H1 (cell line): ENCODE measurements at regions not wholly inside any gene's neighbourhood (a gene's known extent, or its start where the extent isn't known, plus 50 kb on each side); places are given as distances from the start of the nearest gene placed in this dataset.

ENCODE experiments used
- CTCF ChIA-PET: fragments of 300-600 bp; sonication (Branson Sonifier 250); formaldehyde crosslinking; loops from one replicate; lab custom pipeline; 2021; ENCODE audit not compliant: partially characterized antibody; lab: Charles Lee
- POLR2A ChIA-PET: fragments of 300-600 bp; sonication (Branson Sonifier 250); formaldehyde crosslinking; loops from one replicate; lab custom pipeline; 2021; ENCODE audit warnings: inconsistent platforms; ENCODE audit not compliant: partially characterized antibody; lab: Charles Lee
- DNase-seq, 2 experiments: peaks; one replicate each; pipeline versions ENCODE4 v3.0.0 to v3.0.0-alpha.2; 2010 to 2022; ENCODE audit warnings: low spot score in 2 of 2, low read depth in 1 of 2, mixed read lengths in 1 of 2
- FAIRE-seq: peaks from 2 replicates; lab custom pipeline; 2011; peaks lifted over from hg19 to GRCh38; lab: Jason Lieb, UNC
- H2AFZ ChIP-seq: 2 replicates; pipeline ENCODE4 v1.8.1; 2012; ENCODE audit warnings: low read length, inconsistent platforms
- H2AK5ac ChIP-seq: 2 replicates; pipeline ENCODE4 v1.6.1; 2013; ENCODE audit warnings: low read depth, low read length
- H2BK120ac ChIP-seq: replicated peaks from 2 replicates; pipeline ENCODE3; 2013; ENCODE audit warnings: low read depth, low read length, inconsistent platforms
- H2BK12ac ChIP-seq: 2 replicates; pipeline ENCODE4 v1.6.1; 2013; ENCODE audit warnings: low read depth, low read length
- H2BK15ac ChIP-seq: 2 replicates; pipeline ENCODE4 v1.6.1; 2013; ENCODE audit warnings: low read length
- H2BK20ac ChIP-seq: 2 replicates; pipeline ENCODE4 v1.6.1; 2013; ENCODE audit warnings: low read length
- H2BK5ac ChIP-seq: 2 replicates; pipeline ENCODE4 v1.6.1; 2013; ENCODE audit warnings: low read depth, low read length
- H3K14ac ChIP-seq: 2 replicates; pipeline ENCODE4 v1.6.1; 2013; ENCODE audit warnings: inconsistent platforms; ENCODE audit not compliant: insufficient read length
- H3K18ac ChIP-seq: 2 replicates; pipeline ENCODE4 v1.6.1; 2013; ENCODE audit warnings: low read length; ENCODE audit errors: extremely low read depth
- H3K23ac ChIP-seq: 2 replicates; pipeline ENCODE4 v1.6.1; 2013; ENCODE audit warnings: inconsistent platforms; ENCODE audit not compliant: insufficient read length
- H3K23me2 ChIP-seq: 2 replicates; pipeline ENCODE4 v1.6.1; 2013; ENCODE audit warnings: low read depth, low read length
- H3K27ac ChIP-seq: 2 replicates; pipeline ENCODE4 v1.6.1; 2011; ENCODE audit warnings: low read depth, low read length, inconsistent platforms
- H3K27me3 ChIP-seq, 4 experiments: replicated peaks in 1 of 4; 1 replicate in 1 of 4; 2 replicates in 3 of 4; pipeline versions ENCODE4 v1.6.1 to v1.8.1; 2011 to 2013; ENCODE audit warnings: low read length in 3 of 4, mild to moderate bottlenecking in 3 of 4, inconsistent platforms in 2 of 4, mixed read lengths in 2 of 4, moderate library complexity in 1 of 4; ENCODE audit not compliant: control insufficient read depth in 3 of 4, insufficient read depth in 3 of 4; ENCODE audit errors: extremely low read depth in 1 of 4
- H3K36me3 ChIP-seq, 4 experiments: 2 replicates each; pipeline versions ENCODE4 v1.6.1 to v1.8.1; 2011 to 2013; ENCODE audit warnings: mild to moderate bottlenecking in 4 of 4, low read length in 3 of 4, moderate library complexity in 2 of 4, control low read depth in 1 of 4, inconsistent platforms in 1 of 4; ENCODE audit not compliant: insufficient read depth in 4 of 4, control insufficient read depth in 2 of 4
- H3K4ac ChIP-seq: replicated peaks from 2 replicates; pipeline ENCODE3; 2013; ENCODE audit warnings: low read length, low read depth, mixed read lengths, inconsistent platforms; ENCODE audit not compliant: insufficient read length
- H3K4me1 ChIP-seq, 4 experiments: replicated peaks in 1 of 4; 1 replicate in 1 of 4; 2 replicates in 3 of 4; pipeline versions ENCODE4 v1.6.1 to v1.8.1; 2011 to 2013; ENCODE audit warnings: low read length in 3 of 4, inconsistent platforms in 2 of 4, mixed read lengths in 1 of 4; ENCODE audit not compliant: insufficient read depth in 4 of 4, control insufficient read depth in 3 of 4
- H3K4me2 ChIP-seq, 2 experiments: 2 replicates each; pipeline versions ENCODE4 v1.6.1 to v1.8.1; 2011 to 2013; ENCODE audit warnings: low read depth in 2 of 2, low read length in 2 of 2, control low read depth in 1 of 2, inconsistent platforms in 1 of 2, mild to moderate bottlenecking in 1 of 2; ENCODE audit not compliant: insufficient read depth in 1 of 2
- H3K4me3 ChIP-seq, 4 experiments: fragments of 200-600, 300-600 bp in 1 of 4; sonication (generic), shearing (Covaris generic), sonication (Bioruptor Twin) in 1 of 4; 2 replicates each; pipeline versions ENCODE4 v1.5.1 to v1.8.1; 2011 to 2016; ENCODE audit warnings: low read length in 4 of 4, low read depth in 3 of 4, control low read depth in 2 of 4, inconsistent platforms in 2 of 4, mild to moderate bottlenecking in 2 of 4, mixed read lengths in 1 of 4, moderate library complexity in 1 of 4; ENCODE audit not compliant: insufficient read depth in 2 of 4; ENCODE audit errors: extremely low read depth in 1 of 4
- H3K56ac ChIP-seq: replicated peaks from 2 replicates; pipeline ENCODE3; 2013; ENCODE audit warnings: low read depth, mild to moderate bottlenecking, mixed read lengths, low read length, inconsistent platforms; ENCODE audit not compliant: insufficient read length
- H3K79me1 ChIP-seq: 2 replicates; pipeline ENCODE4 v1.6.1; 2013; ENCODE audit warnings: low read depth, low read length, control low read depth
- H3K79me2 ChIP-seq, 2 experiments: 2 replicates each; pipeline versions ENCODE4 v1.6.1 to v1.8.1; 2012 to 2013; ENCODE audit warnings: low read length in 2 of 2, mild to moderate bottlenecking in 2 of 2, inconsistent platforms in 1 of 2; ENCODE audit not compliant: insufficient read depth in 2 of 2, control insufficient read depth in 1 of 2
- H3K9ac ChIP-seq, 4 experiments: replicated peaks in 1 of 4; 1 replicate in 1 of 4; 2 replicates in 3 of 4; pipeline versions ENCODE4 v1.6.1 to v1.8.1; 2011 to 2013; ENCODE audit warnings: low read depth in 3 of 4, low read length in 3 of 4, control low read depth in 2 of 4, mild to moderate bottlenecking in 2 of 4, moderate library complexity in 2 of 4, inconsistent platforms in 1 of 4; ENCODE audit errors: extremely low read depth in 1 of 4
- H3K9me3 ChIP-seq, 2 experiments: 2 replicates each; pipeline versions ENCODE4 v1.6.1 to v1.8.1; 2012 to 2013; ENCODE audit warnings: mild to moderate bottlenecking in 2 of 2, moderate library complexity in 2 of 2, control low read depth in 1 of 2, inconsistent platforms in 1 of 2, low read depth in 1 of 2, low read length in 1 of 2, mixed read lengths in 1 of 2; ENCODE audit not compliant: insufficient read depth in 2 of 2
- H4K20me1 ChIP-seq, 2 experiments: replicated peaks in 1 of 2; 2 replicates each; pipeline versions ENCODE3 to v1.8.1; 2011 to 2013; ENCODE audit warnings: inconsistent platforms in 2 of 2, low read length in 2 of 2, mild to moderate bottlenecking in 1 of 2; ENCODE audit not compliant: insufficient read depth in 2 of 2, control insufficient read depth in 1 of 2
- H4K5ac ChIP-seq: 2 replicates; pipeline ENCODE4 v1.6.1; 2013; ENCODE audit warnings: low read length, low read depth, mixed read lengths, inconsistent platforms; ENCODE audit not compliant: insufficient read length
- H4K8ac ChIP-seq: 2 replicates; pipeline ENCODE4 v1.8.0; 2013; ENCODE audit warnings: mild to moderate bottlenecking, moderate library complexity, low read length, inconsistent platforms; ENCODE audit not compliant: insufficient read depth; ENCODE audit errors: extremely low read depth
- H4K91ac ChIP-seq: replicated peaks from 2 replicates; pipeline ENCODE3; 2013; ENCODE audit warnings: low read length, mixed read lengths, inconsistent platforms; ENCODE audit not compliant: insufficient read length
- FOSL1 ChIP-seq: IDR thresholded peaks from 2 replicates; pipeline ENCODE4 v1.6.1; 2011; ENCODE audit warnings: mild to moderate bottlenecking, low read depth, low read length, moderate library complexity; ENCODE audit not compliant: insufficient read depth
- SP4 ChIP-seq: IDR thresholded peaks from 2 replicates; pipeline ENCODE4 v1.6.1; 2012; ENCODE audit warnings: low read length, inconsistent platforms
- TAF7 ChIP-seq: optimal IDR thresholded peaks from 2 replicates; pipeline ENCODE3; 2011; ENCODE audit warnings: low read depth, mild to moderate bottlenecking, inconsistent platforms, low read length, moderate library complexity, borderline replicate concordance
- TBP ChIP-seq: IDR thresholded peaks from 2 replicates; pipeline ENCODE4 v1.6.1; 2011; ENCODE audit warnings: low read depth, low read length, improper control_type of control experiment
- TEAD4 ChIP-seq: IDR thresholded peaks from 2 replicates; pipeline ENCODE4 v1.6.1; 2012; ENCODE audit warnings: low read depth, low read length, inconsistent platforms, mixed read lengths
- WGBS, 2 experiments: shearing (Covaris generic) in 1 of 2; methylation state at CpG; one replicate each; pipeline versions ENCODE4 v1.1.6 to v1.1.7; 2013 to 2015; ENCODE audit warnings: low lambda C conversion rate in 2 of 2, mixed read lengths in 2 of 2, inconsistent platforms in 1 of 2, low coverage in 1 of 2, missing lambda C conversion rate in 1 of 2; ENCODE audit not compliant: insufficient replicate concordance in 2 of 2, insufficient coverage in 1 of 2, insufficient read length in 1 of 2; ENCODE audit errors: extremely low coverage in 1 of 2, missing lambda C conversion rate in 1 of 2; 5-methylcytosine and 5-hydroxymethylcytosine counted together
- TF ChIP-seq, protein P1 (sequence below): IDR thresholded peaks from 2 replicates; pipeline ENCODE4 v1.6.1; 2012; ENCODE audit warnings: inconsistent platforms

DNA sequence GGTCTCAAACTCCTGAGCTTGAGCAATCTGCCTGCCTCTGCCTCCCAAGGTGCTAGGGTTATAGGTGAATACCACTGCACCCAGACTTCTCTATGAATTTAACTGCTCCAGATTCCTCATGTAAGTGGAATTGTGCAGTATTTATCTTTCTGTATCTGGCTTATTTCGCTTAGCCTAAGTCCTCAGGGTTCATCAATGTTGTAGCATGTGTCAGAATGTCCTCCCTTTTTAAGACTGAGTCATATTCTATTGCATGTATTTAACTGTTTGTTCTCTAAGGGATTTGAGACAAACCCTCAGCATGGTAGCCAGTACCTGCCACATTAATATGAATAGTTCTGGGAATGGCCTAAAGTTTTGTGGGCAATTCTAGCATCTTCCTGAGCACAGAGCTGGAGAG is 53.9 kb upstream of the TUT7 start:
- H2BK20ac ChIP-seq = no peak overlapping the region
- FAIRE-seq = no peak

More for the DNA sequence above, 53.9 kb upstream of the TUT7 start:
- Histone ChIP-seq H3K4ac (no peak overlapping the region), H2AK5ac (no peak overlapping the region), H4K91ac (no peak overlapping the region), H3K79me2 (no peaks in the 10 kb centered on the region), H2BK12ac (no peak overlapping the region), H4K5ac (no peak overlapping the region), H4K8ac (no peak overlapping the region), H3K23ac (no peak overlapping the region), H3K27me3 (peaks cover 34 to 66% (median 56%) of the 10 kb centered on the region in 4 experiments), H2BK120ac (no peak overlapping the region), H3K56ac (no peak overlapping the region), H3K4me3 (no peak overlapping the region), H3K4me1 (peaks cover 0 to 5% (median 0%) of the 10 kb centered on the region in 4 experiments; a peak in 2 of 7 replicates), H2BK15ac (no peak overlapping the region), H3K27ac (no peak overlapping the region), H3K18ac (no peak overlapping the region), H4K20me1 (peaks cover 0 to 2% of the 10 kb centered on the region in 2 experiments), H3K36me3 (no peaks in the 10 kb centered on the region; a peak in 1 of 8 replicates), H3K4me2 (no peak overlapping the region), H3K23me2 (no peaks in the 10 kb centered on the region), H3K9me3 (peaks cover 6 to 9% of the 10 kb centered on the region in 2 experiments; a peak in 3 of 4 replicates), H3K9ac (no peak overlapping the region), H3K14ac (no peak overlapping the region), H2BK5ac (no peak overlapping the region), H3K79me1 (no peaks in the 10 kb centered on the region), H2AFZ (no peak overlapping the region)
- CTCF ChIA-PET = no interaction called here
- POLR2A ChIA-PET = no interaction called here
- no peak for DNase-seq
- TF ChIP-seq FOSL1 = no peak
- TF ChIP-seq, protein P1, sequence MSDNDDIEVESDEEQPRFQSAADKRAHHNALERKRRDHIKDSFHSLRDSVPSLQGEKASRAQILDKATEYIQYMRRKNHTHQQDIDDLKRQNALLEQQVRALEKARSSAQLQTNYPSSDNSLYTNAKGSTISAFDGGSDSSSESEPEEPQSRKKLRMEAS = no peak
- TF ChIP-seq TAF7 = no peak
- TF ChIP-seq TEAD4 = no peak
- no peak for TF ChIP-seq SP4
- TF ChIP-seq TBP = no peak
- 86% methylated on average over 1 of the region's 1 CpG; no CpG with 5 or more reads in 1 of the 2 experiments for WGBS, 2 experiments
